ENCODE measurements at regions not wholly inside any gene's neighbourhood (a gene's known extent, or its start where the extent isn't known, plus 50 kb on each side); places are given as distances from the start of the nearest gene placed in this dataset. TPM values are rescaled to one million over a fixed set of nuclear protein-coding genes. Genes with fewer than 3 reads are reported as not detected.
A peak's percentile ranks its signal among the peaks of the same experiment; 100 is the strongest.

DNA sequence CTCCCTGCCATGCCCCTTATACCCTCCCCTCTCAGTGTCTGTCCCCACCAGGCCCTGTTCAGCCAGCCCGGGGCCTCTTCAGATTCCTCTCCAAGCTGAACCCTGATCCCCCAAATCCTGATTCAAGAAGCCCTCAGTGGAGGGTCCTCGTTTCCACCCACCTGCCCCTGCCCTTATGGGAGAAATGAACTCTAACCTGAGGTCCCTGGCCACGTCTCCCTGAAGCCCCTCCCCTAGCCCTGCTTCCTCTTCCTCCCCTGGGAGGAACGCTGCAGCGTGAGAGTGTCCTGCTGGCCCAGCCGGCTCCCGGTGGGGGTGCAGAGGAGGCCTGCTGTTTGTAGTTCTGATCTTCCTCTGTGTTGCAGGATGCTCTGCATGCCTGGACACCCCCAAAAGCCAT is 56.7 kb upstream of the GLI2 start:
- Histone ChIP-seq H3K4me1 (ENCODE audit: insufficient read depth) (no peaks in the 10 kb centered on the region), H3K27ac (ENCODE audit: low read depth) (no peak overlapping the region), H3K4me3 (ENCODE audit: low read depth, low read length) (no peak overlapping the region), H3K36me3 (ENCODE audit: insufficient read depth) (no peaks in the 10 kb centered on the region)
- no peak for DNase-seq (ENCODE audit: extremely low spot score)
- 69% methylated on average over 7 of the region's 7 CpGs for WGBS

DNA sequence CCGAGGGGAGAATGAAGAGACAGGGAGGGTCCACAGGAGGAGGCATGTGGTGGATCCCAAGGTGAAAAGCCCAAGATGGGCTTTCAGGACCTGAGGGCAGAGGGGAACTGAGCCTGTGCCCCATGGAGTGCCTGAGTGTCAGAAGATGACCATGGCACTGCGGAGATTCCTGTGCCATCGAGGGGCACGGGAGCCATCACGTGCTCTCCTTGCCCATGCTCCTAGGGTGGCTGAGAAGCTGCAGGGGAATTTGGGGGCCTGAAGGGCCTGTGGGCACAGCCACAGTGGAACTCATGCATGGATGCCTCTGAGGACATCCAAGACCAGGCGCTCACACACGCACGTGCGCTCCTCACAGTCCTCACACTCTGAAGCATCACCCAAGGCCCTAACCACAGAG is 56.1 kb upstream of the GLI2 start:
- no peak for DNase-seq (ENCODE audit: extremely low spot score)
- Histone ChIP-seq H3K4me1 (ENCODE audit: insufficient read depth) (no peaks in the 10 kb centered on the region), H3K27ac (ENCODE audit: low read depth) (no peak overlapping the region), H3K4me3 (ENCODE audit: low read depth, low read length) (no peak overlapping the region), H3K36me3 (ENCODE audit: insufficient read depth) (no peaks in the 10 kb centered on the region)
- WGBS, result 95% methylated on average over 9 of the region's 9 CpGs

DNA sequence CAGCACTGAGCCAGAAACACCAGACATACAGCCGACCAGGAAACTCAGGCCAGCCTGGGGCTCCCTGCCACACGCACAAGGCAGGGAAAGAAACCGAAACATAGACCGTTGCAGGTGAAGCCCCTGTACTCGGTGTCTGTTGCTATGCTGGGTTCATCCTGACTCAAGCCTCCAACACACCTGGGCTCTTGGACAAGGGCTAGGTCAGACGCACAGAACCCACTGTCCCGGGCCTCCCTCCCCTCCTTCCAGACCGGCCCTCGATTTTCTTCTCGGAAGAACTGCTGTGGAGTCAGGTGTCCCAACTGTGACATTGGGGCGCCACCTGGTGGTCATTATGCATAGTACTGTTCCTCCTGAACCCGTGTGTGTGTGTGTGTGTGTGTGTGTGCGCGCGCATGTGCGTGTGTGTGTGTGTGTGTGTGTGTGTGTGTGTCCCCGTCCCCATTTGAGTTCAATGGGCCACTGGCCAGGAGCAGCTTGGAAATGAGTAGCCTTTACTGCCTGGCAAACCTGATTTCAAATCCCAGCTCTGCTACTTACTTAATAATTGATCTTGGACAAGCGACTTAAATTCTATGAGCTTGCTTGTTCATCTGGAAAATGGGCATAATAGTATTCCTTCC is 55.4 kb upstream of the GLI2 start:
- no peak overlapping the region for H3K27ac ChIP-seq (ENCODE audit: low read depth)
- no peaks in the 10 kb centered on the region for H3K4me1 ChIP-seq (ENCODE audit: insufficient read depth)
- peak; percentile 73 for DNase-seq (ENCODE audit: extremely low spot score)
- 21% methylated on average over 16 of the region's 18 CpGs for WGBS
- no peak overlapping the region for H3K4me3 ChIP-seq (ENCODE audit: low read depth, low read length)
- H3K36me3 ChIP-seq (ENCODE audit: insufficient read depth), result no peaks in the 10 kb centered on the region

DNA sequence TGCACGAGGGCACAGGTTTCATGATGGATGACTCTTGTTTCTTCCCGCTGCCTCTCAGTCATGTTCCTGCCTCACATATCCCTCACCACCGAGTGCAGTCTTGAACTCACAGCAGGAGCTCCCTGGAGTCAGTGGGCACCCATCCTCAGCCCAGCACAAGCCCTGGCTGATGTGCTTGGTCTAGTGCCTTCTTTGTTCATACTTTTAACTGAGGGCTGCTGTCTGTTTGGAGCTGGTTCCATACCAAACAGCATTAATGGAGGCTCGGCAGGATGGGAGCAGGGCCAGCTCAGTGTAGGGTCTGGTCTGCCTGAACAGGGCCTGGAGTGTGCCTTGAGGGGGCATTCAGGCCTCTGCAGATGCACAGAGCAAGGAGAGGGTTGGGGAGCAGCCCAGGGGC is 54.5 kb upstream of the GLI2 start:
- no peaks in the 10 kb centered on the region for H3K4me1 ChIP-seq (ENCODE audit: insufficient read depth)
- 59% methylated on average over 4 of the region's 4 CpGs for WGBS
- no peak overlapping the region for H3K27ac ChIP-seq (ENCODE audit: low read depth)
- no peaks in the 10 kb centered on the region for H3K36me3 ChIP-seq (ENCODE audit: insufficient read depth)
- DNase-seq (ENCODE audit: extremely low spot score), result no peak
- H3K4me3 ChIP-seq (ENCODE audit: low read depth, low read length), result no peak overlapping the region

DNA sequence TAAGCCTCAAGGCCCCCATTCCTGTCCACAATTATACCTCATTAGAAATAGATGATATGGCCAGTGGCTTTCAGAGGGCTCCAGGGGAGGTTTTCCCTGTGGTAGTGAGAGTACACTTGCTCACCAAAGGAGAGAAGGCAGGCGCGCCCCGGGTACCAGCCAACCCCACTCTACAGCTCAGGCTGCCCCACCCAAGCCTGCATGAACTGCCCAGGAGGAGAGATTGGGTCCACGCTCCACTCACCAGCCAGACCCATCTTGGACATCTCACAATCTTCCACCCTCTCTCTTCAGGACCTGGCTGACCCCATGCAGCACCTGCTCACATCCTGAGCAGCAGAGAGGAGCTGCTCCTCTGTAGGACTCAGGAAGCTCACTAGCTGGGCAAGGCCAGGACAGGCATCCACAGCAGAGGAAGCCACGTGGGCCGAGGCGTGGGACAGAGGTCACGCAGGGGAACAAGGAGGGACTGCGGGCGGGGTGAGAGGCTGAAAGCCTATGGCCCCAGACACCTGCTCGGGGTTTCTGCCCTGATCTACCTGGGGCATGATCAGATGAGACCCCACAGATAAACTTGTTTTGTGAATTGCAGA is 53.9 kb upstream of the GLI2 start:
- WGBS, result 92% methylated on average over 11 of the region's 11 CpGs
- Histone ChIP-seq H3K4me3 (ENCODE audit: low read depth, low read length) (no peak overlapping the region), H3K36me3 (ENCODE audit: insufficient read depth) (no peaks in the 10 kb centered on the region), H3K4me1 (ENCODE audit: insufficient read depth) (no peaks in the 10 kb centered on the region), H3K27ac (ENCODE audit: low read depth) (no peak overlapping the region)
- DNase-seq (ENCODE audit: extremely low spot score), result no peak

DNA sequence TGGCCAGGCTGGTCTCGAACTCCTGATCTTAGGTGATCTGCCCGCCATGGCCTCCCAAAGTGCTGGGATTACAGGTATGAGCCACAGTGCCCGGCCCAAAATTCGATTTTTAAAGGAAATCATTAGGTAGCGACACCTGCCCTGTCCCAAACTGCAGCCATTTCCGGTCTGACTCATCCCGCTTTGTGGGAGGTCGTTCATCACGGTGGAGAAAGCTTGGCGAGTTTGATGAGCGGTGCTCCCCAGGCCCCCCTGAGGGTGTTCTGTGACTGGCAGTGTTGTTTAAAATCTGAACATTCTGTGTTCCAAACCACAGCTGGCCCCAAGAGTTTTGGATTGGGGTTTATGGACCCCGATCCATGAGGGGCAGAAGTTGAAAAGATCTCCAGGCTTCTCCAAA is 53.0 kb upstream of the GLI2 start:
- Histone ChIP-seq H3K27ac (ENCODE audit: low read depth) (no peak overlapping the region), H3K4me1 (ENCODE audit: insufficient read depth) (no peaks in the 10 kb centered on the region), H3K36me3 (ENCODE audit: insufficient read depth) (no peaks in the 10 kb centered on the region), H3K4me3 (ENCODE audit: low read depth, low read length) (no peak overlapping the region)
- 70% methylated on average over 12 of the region's 12 CpGs for WGBS
- no peak for DNase-seq (ENCODE audit: extremely low spot score)

DNA sequence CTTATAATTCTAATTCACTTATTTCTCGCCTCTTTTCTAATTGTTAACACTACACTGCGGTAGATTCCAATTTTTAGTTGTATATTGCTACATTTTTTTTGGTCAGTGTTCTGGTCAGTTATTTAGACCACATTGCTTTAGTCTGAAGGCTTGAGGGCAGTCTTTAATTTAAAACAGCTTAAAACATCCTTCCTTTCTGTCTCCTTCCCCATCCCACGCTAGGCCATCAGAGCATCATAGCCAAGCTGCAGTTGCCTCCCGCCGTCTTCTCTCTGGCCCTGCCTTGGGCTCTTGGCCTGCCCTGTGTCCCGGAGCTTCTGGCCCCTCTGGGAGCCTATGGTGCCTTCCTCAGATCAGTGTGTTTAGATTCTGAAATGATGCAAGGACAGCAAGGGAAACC is 52.6 kb upstream of the GLI2 start:
- no peaks in the 10 kb centered on the region for H3K4me1 ChIP-seq (ENCODE audit: insufficient read depth)
- H3K4me3 ChIP-seq (ENCODE audit: low read depth, low read length), result no peak overlapping the region
- no peak for DNase-seq (ENCODE audit: extremely low spot score)
- H3K36me3 ChIP-seq (ENCODE audit: insufficient read depth), result no peaks in the 10 kb centered on the region
- H3K27ac ChIP-seq (ENCODE audit: low read depth), result no peak overlapping the region
- WGBS, result 90% methylated on average over 6 of the region's 6 CpGs

DNA sequence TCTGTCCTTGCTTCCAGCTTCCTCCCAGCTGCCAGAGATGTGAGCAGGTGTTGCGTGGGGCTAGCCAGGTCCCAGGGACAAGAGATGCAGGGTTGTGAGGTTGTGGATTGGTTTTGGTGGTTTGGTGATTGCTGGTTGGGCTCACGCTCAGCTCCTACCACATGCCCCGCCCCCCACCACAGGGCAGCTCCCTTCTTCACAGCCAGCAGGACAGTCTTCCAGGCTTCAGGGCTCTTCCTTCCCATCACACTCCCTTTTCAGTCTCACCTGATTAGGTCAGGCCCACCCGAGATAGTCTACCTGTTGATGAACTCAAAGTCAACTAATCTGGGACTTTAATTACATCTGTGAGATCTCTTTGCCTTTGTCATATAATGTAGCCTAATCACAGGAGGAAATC is 52.0 kb upstream of the GLI2 start:
- no peak overlapping the region for H3K27ac ChIP-seq (ENCODE audit: low read depth)
- H3K4me3 ChIP-seq (ENCODE audit: low read depth, low read length), result no peak overlapping the region
- 86% methylated on average over 4 of the region's 4 CpGs for WGBS
- no peak for DNase-seq (ENCODE audit: extremely low spot score)
- no peaks in the 10 kb centered on the region for H3K36me3 ChIP-seq (ENCODE audit: insufficient read depth)
- no peaks in the 10 kb centered on the region for H3K4me1 ChIP-seq (ENCODE audit: insufficient read depth)

DNA sequence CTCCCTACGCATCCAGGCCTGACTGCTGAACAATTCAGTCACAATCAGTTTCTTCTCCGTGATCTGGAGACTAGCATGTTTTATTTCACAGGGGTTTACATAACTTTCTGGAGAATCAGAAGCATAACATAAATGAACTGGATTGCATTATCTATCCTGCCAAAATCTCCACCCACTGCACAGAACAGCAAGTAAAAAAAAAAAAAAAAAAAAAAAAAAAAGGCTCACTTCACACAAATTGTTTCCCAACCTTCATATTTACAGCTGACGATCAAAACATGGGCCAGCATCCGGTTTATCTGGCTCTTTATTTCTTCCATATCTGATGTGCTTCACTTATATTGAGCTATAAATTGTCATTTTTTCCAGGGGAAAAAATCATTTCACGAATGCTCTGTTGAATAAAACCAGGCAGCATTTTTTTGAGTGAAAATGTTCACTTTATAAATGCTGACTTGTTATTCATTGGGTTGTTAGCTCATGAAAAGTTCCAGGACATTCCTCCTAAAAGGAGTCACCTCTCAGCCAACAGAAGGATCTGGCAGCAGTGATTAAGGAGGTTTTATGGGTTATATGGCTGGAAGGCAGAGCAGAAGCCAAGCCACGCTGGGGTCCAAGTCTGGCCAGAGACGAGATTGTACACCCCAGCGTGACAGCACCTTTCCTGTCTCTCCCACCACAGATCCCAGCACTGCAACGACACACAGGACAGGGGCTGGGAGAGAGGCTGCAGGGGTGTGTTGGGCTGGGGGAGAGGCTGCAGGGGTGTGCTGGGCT is 51.2 kb upstream of the GLI2 start:
- H3K27ac ChIP-seq (ENCODE audit: low read depth), result no peak overlapping the region
- 27% methylated on average over 9 of the region's 9 CpGs for WGBS

DNA sequence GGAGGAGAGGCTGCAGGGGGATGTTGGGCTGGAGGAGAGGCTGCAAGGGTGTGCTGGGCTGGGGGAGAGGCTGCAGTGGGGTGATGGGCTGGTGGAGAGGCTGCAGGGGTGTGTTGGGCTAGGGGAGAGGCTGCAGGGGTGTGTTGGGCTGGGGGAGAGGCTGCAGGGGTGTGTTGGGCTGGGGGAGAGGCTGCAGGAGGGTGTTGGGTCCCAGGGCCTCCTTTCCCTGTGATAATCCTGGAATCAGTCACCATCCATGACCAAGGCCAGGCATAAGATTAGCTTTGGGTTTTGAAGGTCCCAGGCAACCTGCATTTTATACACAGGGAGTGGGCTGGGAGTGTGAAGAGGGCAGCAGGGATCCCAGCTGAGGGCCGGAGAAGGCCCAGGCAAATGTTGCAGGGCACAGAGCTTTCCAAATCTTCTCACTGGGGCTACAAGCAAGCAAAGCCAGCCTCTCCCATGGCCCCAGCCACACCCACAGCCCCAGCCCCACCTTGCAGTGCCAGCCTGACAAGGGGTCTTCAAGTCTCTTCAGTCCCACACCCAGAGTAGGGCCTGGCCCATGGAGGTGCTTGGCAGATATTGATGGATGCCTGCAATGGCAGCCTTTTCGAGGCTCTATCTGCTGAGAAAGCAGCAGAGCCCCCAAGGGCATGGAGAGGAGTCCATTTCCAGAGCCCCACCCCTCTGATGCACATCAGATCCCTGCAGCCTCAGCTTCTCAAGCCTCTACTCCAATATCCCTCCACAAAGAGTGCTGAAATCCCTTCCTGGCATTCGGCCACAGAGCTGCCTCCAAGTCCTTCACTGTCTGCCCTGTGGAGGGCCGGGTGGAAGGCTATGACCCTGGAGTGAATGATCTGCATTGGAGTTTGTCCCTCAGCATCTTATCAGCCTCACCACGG is 50.3 kb upstream of the GLI2 start:
- Histone ChIP-seq H3K4me3 (ENCODE audit: low read depth, low read length) (no peak overlapping the region), H3K27ac (ENCODE audit: low read depth) (no peak overlapping the region), H3K4me1 (ENCODE audit: insufficient read depth) (no peaks in the 10 kb centered on the region), H3K36me3 (ENCODE audit: insufficient read depth) (no peaks in the 10 kb centered on the region)
- 61% methylated on average over 5 of the region's 5 CpGs for WGBS
- DNase-seq (ENCODE audit: extremely low spot score), result no peak

More for the DNA sequence above, 51.2 kb upstream of the GLI2 start:
- Histone ChIP-seq H3K36me3 (ENCODE audit: insufficient read depth) (no peaks in the 10 kb centered on the region), H3K4me1 (ENCODE audit: insufficient read depth) (no peaks in the 10 kb centered on the region), H3K4me3 (ENCODE audit: low read depth, low read length) (no peak overlapping the region)
- no peak for DNase-seq (ENCODE audit: extremely low spot score)

Small RNA genes lying in the stretch of these regions (small RNA-seq; reads per million reads assigned to genes)
- gene RF00019, result not detected

Measured in urinary bladder (tissue), 4 donors.